Neural progenitor cell (in vitro differentiated cells): ENCODE measurements at regions not wholly inside any gene's neighbourhood (a gene's known extent, or its start where the extent isn't known, plus 50 kb on each side); places are given as distances from the start of the nearest gene placed in this dataset.
A peak's percentile ranks its signal among the peaks of the same experiment; 100 is the strongest.

Experiments
- DNase-seq: peaks from one replicate; pipeline ENCODE4 v3.0.0-alpha.2; 2016; ENCODE audit warnings: low spot score
- H2AFZ ChIP-seq: fragments of 200-600 bp; sonication (generic); replicated peaks from 2 replicates; pipeline ENCODE4 v1.6.1; 2016; ENCODE audit warnings: antibody characterized with exemption
- H3F3A ChIP-seq: fragments of 200-600 bp; sonication (generic); 2 replicates; pipeline ENCODE4 v1.6.1; 2016; ENCODE audit warnings: antibody characterized with exemption, low read depth
- H3K27ac ChIP-seq: fragments of 200-600 bp; sonication (generic); 2 replicates; pipeline ENCODE4 v1.5.1; 2016; ENCODE audit warnings: mild to moderate bottlenecking
- H3K27me3 ChIP-seq: fragments of 200-600 bp; sonication (generic); 2 replicates; pipeline ENCODE4 v1.6.1; 2016; ENCODE audit warnings: mild to moderate bottlenecking, moderate library complexity
- H3K36me3 ChIP-seq: fragments of 200-600 bp; sonication (generic); 2 replicates; pipeline ENCODE4 v1.5.1; 2016
- H3K4me1 ChIP-seq: fragments of 200-600 bp; sonication (generic); 2 replicates; pipeline ENCODE4 v1.6.1; 2016; ENCODE audit warnings: mixed run types
- H3K4me2 ChIP-seq: fragments of 200-600 bp; sonication (generic); 2 replicates; pipeline ENCODE4 v1.6.1; 2016
- H3K4me3 ChIP-seq: fragments of 200-600 bp; sonication (generic); 2 replicates; pipeline ENCODE4 v1.5.1; 2016
- H3K79me2 ChIP-seq: fragments of 200-600 bp; sonication (generic); 2 replicates; pipeline ENCODE4 v1.6.1; 2016; ENCODE audit warnings: low read depth
- H3K9ac ChIP-seq: fragments of 200-600 bp; sonication (generic); 2 replicates; pipeline ENCODE4 v1.6.1; 2016
- H3K9me3 ChIP-seq: fragments of 200-600 bp; sonication (generic); 2 replicates; pipeline ENCODE4 v1.5.1; 2016; ENCODE audit warnings: low read depth
- H4K20me1 ChIP-seq: fragments of 200-600 bp; sonication (generic); 2 replicates; pipeline ENCODE4 v1.6.1; 2016; ENCODE audit warnings: low read depth
- H3K27ac Mint-ChIP-seq: 3 replicates; pipeline ENCODE4 v1.8.0; 2021; ENCODE audit warnings: mixed read lengths
- H3K27me3 Mint-ChIP-seq: 2 replicates; pipeline ENCODE4 v1.8.0; 2022; ENCODE audit warnings: low read depth, mild to moderate bottlenecking, inconsistent platforms, moderate library complexity, mixed read lengths; ENCODE audit not compliant: insufficient read depth
- H3K36me3 Mint-ChIP-seq: 3 replicates; pipeline ENCODE4 v1.8.0; 2021; ENCODE audit warnings: mixed read lengths
- H3K4me1 Mint-ChIP-seq: 3 replicates; pipeline ENCODE4 v1.8.0; 2021; ENCODE audit warnings: mixed read lengths
- H3K4me3 Mint-ChIP-seq: 3 replicates; pipeline ENCODE4 v1.8.0; 2021; ENCODE audit warnings: mild to moderate bottlenecking, moderate library complexity, mixed read lengths
- H3K9me3 Mint-ChIP-seq: 3 replicates; pipeline ENCODE4 v1.8.0; 2020; ENCODE audit warnings: mixed read lengths
- EZH2 ChIP-seq: fragments of 200-600 bp; sonication (generic); IDR thresholded peaks from 2 replicates; pipeline ENCODE4 v1.6.1; 2017; ENCODE audit warnings: antibody characterized with exemption, mild to moderate bottlenecking, moderate library complexity
- EZH2phosphoT487 ChIP-seq: fragments of 200-600 bp; sonication (generic); IDR thresholded peaks from 2 replicates; pipeline ENCODE4 v1.6.1; 2017; ENCODE audit warnings: antibody characterized with exemption
- TF ChIP-seq, protein P1 (sequence below): fragments of 200-600 bp; sonication (generic); IDR thresholded peaks from 2 replicates; pipeline ENCODE4 v1.5.1; 2017; ENCODE audit warnings: antibody characterized with exemption, mild to moderate bottlenecking

DNA sequence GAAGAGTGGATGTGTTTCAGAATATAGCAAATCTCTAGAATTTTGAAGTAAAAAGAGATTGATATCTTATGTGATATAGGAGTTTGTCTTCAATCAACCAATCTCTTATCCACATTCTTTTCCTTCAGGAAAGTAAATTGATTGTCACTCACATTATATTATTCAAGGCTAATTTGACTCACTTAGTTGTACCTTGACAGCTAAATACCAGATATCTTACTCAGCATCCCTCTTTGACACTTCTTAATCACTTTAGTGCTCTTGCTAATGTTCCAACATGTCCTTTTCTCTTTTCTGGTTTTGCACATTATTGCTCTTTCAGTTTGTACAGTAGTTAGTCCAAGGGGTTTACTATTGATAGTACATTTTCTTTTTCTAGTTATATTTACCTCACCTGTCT is 286.9 kb upstream of the PTCHD4 start:
- Histone ChIP-seq H3K9me3 (no peaks in the 10 kb centered on the region), H3F3A (no peaks in the 10 kb centered on the region), H3K4me2 (no peak overlapping the region), H3K27ac (no peak overlapping the region), H4K20me1 (no peaks in the 10 kb centered on the region), H3K4me3 (no peak overlapping the region), H2AFZ (no peak overlapping the region), H3K36me3 (no peaks in the 10 kb centered on the region), H3K9ac (no peak overlapping the region), H3K79me2 (no peaks in the 10 kb centered on the region), H3K27me3 (no peaks in the 10 kb centered on the region), H3K4me1 (no peaks in the 10 kb centered on the region)
- TF ChIP-seq EZH2 (no peak), EZH2phosphoT487 (no peak)
- no peak overlapping the region for H3K27ac Mint-ChIP-seq
- no peaks in the 10 kb centered on the region for H3K9me3 Mint-ChIP-seq
- no peak for DNase-seq
- H3K27me3 Mint-ChIP-seq = peaks cover 2% of the 10 kb centered on the region
- H3K36me3 Mint-ChIP-seq = no peaks in the 10 kb centered on the region
- no peaks in the 10 kb centered on the region for H3K4me1 Mint-ChIP-seq
- no peak overlapping the region for H3K4me3 Mint-ChIP-seq

DNA sequence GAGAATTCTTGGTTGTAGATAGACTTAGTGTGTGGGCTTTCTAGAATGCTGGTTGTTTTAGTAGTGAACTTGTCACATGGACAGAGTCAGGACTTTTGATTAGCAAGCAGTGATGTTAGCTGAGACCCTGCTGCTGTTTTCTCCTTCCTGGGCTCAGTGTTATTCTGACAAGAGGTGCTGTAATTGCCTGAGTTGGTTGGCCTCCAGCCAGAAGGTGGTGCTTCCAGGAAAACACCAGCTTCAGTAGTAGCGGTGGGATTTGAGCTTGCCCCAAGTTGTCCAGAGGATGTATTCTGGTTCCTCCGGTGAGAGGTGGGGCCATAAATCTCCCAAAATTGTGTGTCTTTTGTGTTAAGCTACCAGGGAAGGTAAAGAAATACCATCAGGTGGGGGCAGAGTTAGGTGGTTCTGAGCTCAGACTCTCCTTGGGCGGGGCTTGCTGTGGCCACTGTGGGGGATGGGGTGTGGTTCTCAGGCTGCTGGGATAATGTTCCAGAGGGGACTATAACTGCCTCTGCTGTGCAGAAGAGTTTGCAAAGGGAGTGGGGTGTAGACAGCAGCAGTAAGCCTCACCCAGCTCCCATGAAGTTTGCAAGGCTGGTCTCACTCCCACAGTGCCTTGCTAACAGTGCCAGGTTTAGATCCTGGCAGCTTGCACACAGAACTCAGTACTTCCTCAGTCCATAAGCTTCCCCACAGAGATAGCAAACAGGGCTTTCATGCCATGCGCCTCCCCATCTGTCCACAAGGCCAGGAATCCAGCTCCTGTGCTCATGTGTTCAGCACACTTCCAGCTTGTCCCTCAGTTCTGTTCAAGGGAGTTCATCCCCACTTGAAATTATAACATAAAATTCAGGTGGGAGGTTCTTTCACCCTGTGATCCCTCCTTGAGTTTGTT is 278.4 kb upstream of the PTCHD4 start:
- H3K79me2 ChIP-seq = no peaks in the 10 kb centered on the region
- no peaks in the 10 kb centered on the region for H3K27me3 ChIP-seq
- Mint-ChIP-seq H3K27ac (no peak overlapping the region), H3K9me3 (no peaks in the 10 kb centered on the region), H3K4me1 (peaks cover 2% of the 10 kb centered on the region), H3K36me3 (no peaks in the 10 kb centered on the region), H3K27me3 (peaks cover 4% of the 10 kb centered on the region), H3K4me3 (no peak overlapping the region)
- H3K27ac ChIP-seq = no peak overlapping the region
- H2AFZ ChIP-seq = peak overlapping the region; percentile 29
- no peak overlapping the region for H3K4me3 ChIP-seq
- H3K4me1 ChIP-seq = no peaks in the 10 kb centered on the region
- H3K9me3 ChIP-seq = no peaks in the 10 kb centered on the region
- H3K4me2 ChIP-seq = no peak overlapping the region
- no peaks in the 10 kb centered on the region for H3K36me3 ChIP-seq
- no peaks in the 10 kb centered on the region for H4K20me1 ChIP-seq
- DNase-seq = no peak
- H3K9ac ChIP-seq = no peak overlapping the region
- TF ChIP-seq EZH2 = no peak
- TF ChIP-seq, protein P1, sequence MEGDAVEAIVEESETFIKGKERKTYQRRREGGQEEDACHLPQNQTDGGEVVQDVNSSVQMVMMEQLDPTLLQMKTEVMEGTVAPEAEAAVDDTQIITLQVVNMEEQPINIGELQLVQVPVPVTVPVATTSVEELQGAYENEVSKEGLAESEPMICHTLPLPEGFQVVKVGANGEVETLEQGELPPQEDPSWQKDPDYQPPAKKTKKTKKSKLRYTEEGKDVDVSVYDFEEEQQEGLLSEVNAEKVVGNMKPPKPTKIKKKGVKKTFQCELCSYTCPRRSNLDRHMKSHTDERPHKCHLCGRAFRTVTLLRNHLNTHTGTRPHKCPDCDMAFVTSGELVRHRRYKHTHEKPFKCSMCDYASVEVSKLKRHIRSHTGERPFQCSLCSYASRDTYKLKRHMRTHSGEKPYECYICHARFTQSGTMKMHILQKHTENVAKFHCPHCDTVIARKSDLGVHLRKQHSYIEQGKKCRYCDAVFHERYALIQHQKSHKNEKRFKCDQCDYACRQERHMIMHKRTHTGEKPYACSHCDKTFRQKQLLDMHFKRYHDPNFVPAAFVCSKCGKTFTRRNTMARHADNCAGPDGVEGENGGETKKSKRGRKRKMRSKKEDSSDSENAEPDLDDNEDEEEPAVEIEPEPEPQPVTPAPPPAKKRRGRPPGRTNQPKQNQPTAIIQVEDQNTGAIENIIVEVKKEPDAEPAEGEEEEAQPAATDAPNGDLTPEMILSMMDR = no peak
- no peak for TF ChIP-seq EZH2phosphoT487
- no peaks in the 10 kb centered on the region for H3F3A ChIP-seq

DNA sequence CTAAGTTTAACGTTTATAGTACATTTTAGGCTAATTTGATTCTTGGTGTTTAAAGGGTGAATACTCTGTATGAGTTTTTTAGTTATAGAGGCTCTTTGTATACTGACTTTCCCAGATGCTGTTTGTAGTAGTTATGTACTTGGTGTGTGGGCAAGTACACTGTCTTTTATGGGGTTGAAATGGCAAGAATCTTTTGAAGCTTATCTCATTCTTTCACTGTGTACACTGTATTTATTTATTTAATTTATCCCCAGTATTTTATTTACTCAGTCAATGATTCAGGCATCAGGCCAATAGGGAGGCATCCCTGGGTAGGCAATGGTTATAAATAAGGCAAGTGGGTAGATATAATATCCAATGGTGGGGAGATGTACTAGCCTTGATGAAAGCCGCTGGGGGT is 277.0 kb upstream of the PTCHD4 start:
- no peaks in the 10 kb centered on the region for H3K9me3 Mint-ChIP-seq
- TF ChIP-seq, protein P1 = no peak
- TF ChIP-seq EZH2phosphoT487 = no peak
- TF ChIP-seq EZH2 = no peak
- no peak overlapping the region for H3K27ac Mint-ChIP-seq
- no peak for DNase-seq
- H3K36me3 ChIP-seq = no peaks in the 10 kb centered on the region
- H3K4me1 ChIP-seq = no peaks in the 10 kb centered on the region
- no peaks in the 10 kb centered on the region for H3K36me3 Mint-ChIP-seq
- no peak overlapping the region for H3K27ac ChIP-seq
- H4K20me1 ChIP-seq = no peaks in the 10 kb centered on the region
- H3K79me2 ChIP-seq = no peaks in the 10 kb centered on the region
- H3K9ac ChIP-seq = no peak overlapping the region
- H3K4me3 ChIP-seq = no peak overlapping the region
- H3F3A ChIP-seq = no peaks in the 10 kb centered on the region
- no peaks in the 10 kb centered on the region for H3K9me3 ChIP-seq
- H3K4me3 Mint-ChIP-seq = no peak overlapping the region
- H3K4me2 ChIP-seq = no peak overlapping the region
- H2AFZ ChIP-seq = no peak overlapping the region
- H3K27me3 Mint-ChIP-seq = peaks cover 3% of the 10 kb centered on the region
- H3K4me1 Mint-ChIP-seq = peaks cover 2% of the 10 kb centered on the region
- H3K27me3 ChIP-seq = no peaks in the 10 kb centered on the region

DNA sequence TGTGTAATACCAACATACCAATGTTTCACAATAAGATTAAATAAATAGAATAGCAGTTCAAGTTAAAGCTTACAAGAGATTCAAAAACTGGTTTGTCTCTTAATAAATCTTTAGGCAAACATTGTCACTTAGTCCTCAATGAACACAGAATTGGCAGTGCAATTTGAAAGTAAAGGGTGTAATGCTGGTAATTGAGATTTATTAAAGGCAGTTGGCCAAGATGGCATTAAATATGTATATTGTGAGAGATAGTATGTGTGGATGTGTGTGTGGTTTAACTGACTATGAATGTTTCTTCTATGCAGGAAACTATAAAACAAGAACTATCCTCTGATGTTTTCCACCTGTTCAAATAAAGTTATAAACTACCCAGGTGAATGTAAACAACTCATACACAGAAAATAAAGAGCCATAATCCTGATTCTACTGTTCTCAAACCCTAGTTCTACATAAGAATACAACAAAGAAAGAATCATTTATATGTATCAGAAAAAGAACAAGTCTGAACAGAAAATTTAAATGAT is 267.9 kb upstream of the PTCHD4 start:
- no peaks in the 10 kb centered on the region for H4K20me1 ChIP-seq
- H3K27me3 ChIP-seq = no peaks in the 10 kb centered on the region
- Mint-ChIP-seq H3K27me3 (no peaks in the 10 kb centered on the region), H3K36me3 (no peaks in the 10 kb centered on the region), H3K4me1 (no peaks in the 10 kb centered on the region), H3K9me3 (peaks cover 2% of the 10 kb centered on the region), H3K4me3 (no peak overlapping the region), H3K27ac (no peak overlapping the region)
- H3K4me3 ChIP-seq = no peak overlapping the region
- TF ChIP-seq, protein P1 = no peak
- TF ChIP-seq EZH2phosphoT487 (no peak), EZH2 (no peak)
- no peak for DNase-seq
- no peaks in the 10 kb centered on the region for H3K9me3 ChIP-seq
- H3K36me3 ChIP-seq = no peaks in the 10 kb centered on the region
- no peak overlapping the region for H3K9ac ChIP-seq
- no peaks in the 10 kb centered on the region for H3K79me2 ChIP-seq
- H2AFZ ChIP-seq = peak overlapping the region; percentile 43
- H3K27ac ChIP-seq = no peak overlapping the region
- H3F3A ChIP-seq = no peaks in the 10 kb centered on the region
- H3K4me1 ChIP-seq = peaks cover 5% of the 10 kb centered on the region
- H3K4me2 ChIP-seq = no peak overlapping the region
